T-helper 17 cell (primary cell): ENCODE measurements at regions not wholly inside any gene's neighbourhood (a gene's known extent, or its start where the extent isn't known, plus 50 kb on each side); places are given as distances from the start of the nearest gene placed in this dataset.

ENCODE experiments used
- ATAC-seq: fragments of 150-1000 bp; cut with Tn5 transposase; 2 replicates; pipeline ENCODE4 v1.10.0; 2021; ENCODE audit warnings: mild to moderate bottlenecking, moderate library complexity
- DNase-seq, 3 donors: peaks; one replicate each; pipeline versions ENCODE4 v3.0.0 to v3.0.0-alpha.2; 2020 to 2021
- H3K9me3 ChIP-seq: one replicate; pipeline ENCODE4 v1.7.0; 2013; ENCODE audit warnings: low read length, mild to moderate bottlenecking; ENCODE audit not compliant: control insufficient read depth, poor library complexity, severe bottlenecking
- H3K27ac Mint-ChIP-seq: one replicate; pipeline ENCODE4 v1.8.0; 2022; ENCODE audit warnings: mild to moderate bottlenecking, moderate library complexity, mixed read lengths
- H3K27me3 Mint-ChIP-seq: one replicate; pipeline ENCODE4 v1.8.0; 2022; ENCODE audit warnings: mixed read lengths
- H3K36me3 Mint-ChIP-seq: one replicate; pipeline ENCODE4 v1.8.0; 2022; ENCODE audit warnings: low read depth, mixed read lengths
- H3K4me1 Mint-ChIP-seq: one replicate; pipeline ENCODE4 v1.8.0; 2022; ENCODE audit warnings: mild to moderate bottlenecking, mixed read lengths
- H3K4me3 Mint-ChIP-seq: one replicate; pipeline ENCODE4 v1.8.0; 2022; ENCODE audit warnings: mild to moderate bottlenecking, moderate library complexity, mixed read lengths

DNA sequence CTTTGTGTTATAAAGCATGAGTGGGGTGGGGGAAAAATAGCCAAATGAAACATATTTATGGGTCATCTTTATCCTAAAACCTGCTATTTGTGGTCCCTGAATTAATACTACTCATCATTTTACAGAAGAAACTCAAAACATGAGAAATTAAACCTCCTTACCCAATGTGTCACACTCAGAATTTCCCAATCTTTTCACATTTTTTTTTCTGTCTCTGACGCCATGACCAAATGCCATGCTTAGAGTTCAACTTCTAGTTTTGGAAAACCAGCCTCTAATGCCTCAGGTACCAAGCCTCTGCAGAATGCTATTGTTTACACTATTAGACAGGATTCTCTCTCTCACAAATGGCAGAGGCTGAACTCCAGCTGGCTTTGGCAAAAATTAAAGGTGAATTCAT is 505.5 kb upstream of the WWC1 start:
- ATAC-seq, result no peak
- no peak overlapping the region for H3K27ac Mint-ChIP-seq

DNA sequence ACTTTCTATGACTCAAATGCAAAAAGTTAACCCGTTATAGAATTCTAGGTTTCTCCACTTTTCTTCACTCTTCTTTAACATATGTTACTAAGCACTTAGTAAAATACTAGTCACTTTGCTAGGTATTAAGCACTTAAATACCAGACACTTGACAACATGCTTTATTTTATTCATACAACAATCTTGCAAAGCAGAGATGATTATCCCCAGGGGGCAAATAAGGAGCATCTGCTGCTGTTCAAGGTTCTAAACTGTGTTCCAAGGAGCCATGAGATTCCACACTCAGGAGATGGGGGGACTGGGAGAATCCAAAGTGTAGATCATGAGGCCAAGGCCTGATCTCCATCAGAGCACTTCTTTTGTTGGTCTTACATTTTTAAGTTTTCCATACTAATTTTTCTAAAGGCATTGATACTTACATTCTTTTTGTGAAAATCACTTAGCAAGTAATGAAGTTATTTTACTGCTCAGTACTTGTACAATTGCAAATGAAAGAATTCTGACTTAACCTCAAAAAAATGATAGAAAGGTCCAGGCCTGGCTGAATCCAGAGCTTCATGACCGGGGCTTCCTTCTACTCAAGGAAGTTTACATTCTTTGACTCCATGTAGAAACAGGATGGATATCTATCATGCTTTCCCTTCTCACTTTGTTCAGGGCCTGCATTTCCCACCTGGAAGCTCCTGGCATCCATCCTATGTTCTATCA is 504.4 kb upstream of the WWC1 start:
- no peak overlapping the region for H3K4me3 Mint-ChIP-seq
- DNase-seq, result no peak

More for the DNA sequence above, 505.5 kb upstream of the WWC1 start:
- no peak overlapping the region for H3K4me3 Mint-ChIP-seq
- DNase-seq, result no peak
- H3K27me3 Mint-ChIP-seq, result peaks cover 10% of the 10 kb centered on the region
- H3K4me1 Mint-ChIP-seq, result no peaks in the 10 kb centered on the region
- no peaks in the 10 kb centered on the region for H3K9me3 ChIP-seq
- H3K36me3 Mint-ChIP-seq, result no peaks in the 10 kb centered on the region

GRCh38 chr5:167790045-167790444 is 501.4 kb upstream of the WWC1 start:
- H3K27ac Mint-ChIP-seq, result no peak overlapping the region
- H3K27me3 Mint-ChIP-seq, result no peaks in the 10 kb centered on the region
- no peak for DNase-seq
- no peaks in the 10 kb centered on the region for H3K9me3 ChIP-seq
- H3K36me3 Mint-ChIP-seq, result no peaks in the 10 kb centered on the region
- no peaks in the 10 kb centered on the region for H3K4me1 Mint-ChIP-seq
- no peak overlapping the region for H3K4me3 Mint-ChIP-seq
- no peak for ATAC-seq

More for the DNA sequence above, 504.4 kb upstream of the WWC1 start:
- no peaks in the 10 kb centered on the region for H3K4me1 Mint-ChIP-seq
- H3K27ac Mint-ChIP-seq, result no peak overlapping the region
- H3K9me3 ChIP-seq, result no peaks in the 10 kb centered on the region
- peaks cover 10% of the 10 kb centered on the region for H3K27me3 Mint-ChIP-seq
- no peak for ATAC-seq
- H3K36me3 Mint-ChIP-seq, result no peaks in the 10 kb centered on the region

GRCh38 chr5:167790462-167791260 is 500.8 kb upstream of the WWC1 start:
- ATAC-seq, result no peak
- Mint-ChIP-seq H3K27me3 (no peaks in the 10 kb centered on the region), H3K36me3 (no peaks in the 10 kb centered on the region), H3K4me3 (no peak overlapping the region), H3K4me1 (no peaks in the 10 kb centered on the region), H3K27ac (no peak overlapping the region)
- H3K9me3 ChIP-seq, result no peaks in the 10 kb centered on the region
- no peak for DNase-seq

GRCh38 chr5:167792514-167792913 is 498.9 kb upstream of the WWC1 start:
- Mint-ChIP-seq H3K36me3 (no peaks in the 10 kb centered on the region), H3K27me3 (no peaks in the 10 kb centered on the region), H3K4me3 (no peak overlapping the region), H3K4me1 (no peaks in the 10 kb centered on the region), H3K27ac (no peak overlapping the region)
- H3K9me3 ChIP-seq, result no peaks in the 10 kb centered on the region
- DNase-seq (no peak), ATAC-seq (no peak)

- no peaks in the 10 kb centered on the region for H3K4me1 Mint-ChIP-seq
Measured at GRCh38 chr5:167793700-167794099, 497.7 kb upstream of the WWC1 start.

GRCh38 chr5:167794121-167794520 is 497.3 kb upstream of the WWC1 start:
- no peak overlapping the region for H3K4me3 Mint-ChIP-seq
- no peak overlapping the region for H3K27ac Mint-ChIP-seq
- no peaks in the 10 kb centered on the region for H3K36me3 Mint-ChIP-seq
- H3K9me3 ChIP-seq, result no peaks in the 10 kb centered on the region
- ATAC-seq, result no peak
- DNase-seq, result no peak
- no peaks in the 10 kb centered on the region for H3K27me3 Mint-ChIP-seq
- H3K4me1 Mint-ChIP-seq, result no peaks in the 10 kb centered on the region

More at GRCh38 chr5:167793700-167794099, 497.7 kb upstream of the WWC1 start:
- H3K27me3 Mint-ChIP-seq, result no peaks in the 10 kb centered on the region
- DNase-seq (no peak), ATAC-seq (no peak)
- H3K36me3 Mint-ChIP-seq, result no peaks in the 10 kb centered on the region
- H3K9me3 ChIP-seq, result no peaks in the 10 kb centered on the region
- no peak overlapping the region for H3K27ac Mint-ChIP-seq
- no peak overlapping the region for H3K4me3 Mint-ChIP-seq

DNA sequence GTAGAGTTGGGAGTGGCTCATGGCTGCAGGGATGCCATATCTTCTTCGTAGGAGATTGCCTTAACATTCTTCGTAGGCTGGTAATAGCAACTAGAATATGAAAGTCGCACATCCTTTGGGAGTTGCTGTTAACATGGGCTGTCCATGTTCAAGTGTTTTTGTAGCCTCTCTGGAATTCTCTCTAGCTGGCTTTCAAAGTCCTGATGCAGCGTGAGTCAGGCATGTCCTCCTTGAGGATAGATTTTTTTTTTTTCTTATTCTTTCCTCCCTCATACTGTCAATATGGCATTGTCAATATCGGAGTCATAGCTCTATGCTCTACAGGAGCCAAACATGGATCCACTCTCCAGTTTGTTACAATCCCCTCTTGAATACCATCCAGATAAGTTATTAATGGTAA is 494.8 kb upstream of the WWC1 start:
- Mint-ChIP-seq H3K27ac (no peak overlapping the region), H3K4me1 (no peaks in the 10 kb centered on the region), H3K27me3 (no peaks in the 10 kb centered on the region), H3K36me3 (no peaks in the 10 kb centered on the region), H3K4me3 (no peak overlapping the region)
- DNase-seq (no peak), ATAC-seq (no peak)
- no peaks in the 10 kb centered on the region for H3K9me3 ChIP-seq

- H3K4me3 Mint-ChIP-seq, result no peak overlapping the region
- no peak overlapping the region for H3K27ac Mint-ChIP-seq
- no peak for DNase-seq
- H3K4me1 Mint-ChIP-seq, result no peaks in the 10 kb centered on the region
- no peaks in the 10 kb centered on the region for H3K27me3 Mint-ChIP-seq
- no peaks in the 10 kb centered on the region for H3K9me3 ChIP-seq
- no peaks in the 10 kb centered on the region for H3K36me3 Mint-ChIP-seq
- ATAC-seq, result no peak
Measured at GRCh38 chr5:167797933-167798332, 493.5 kb upstream of the WWC1 start.

DNA sequence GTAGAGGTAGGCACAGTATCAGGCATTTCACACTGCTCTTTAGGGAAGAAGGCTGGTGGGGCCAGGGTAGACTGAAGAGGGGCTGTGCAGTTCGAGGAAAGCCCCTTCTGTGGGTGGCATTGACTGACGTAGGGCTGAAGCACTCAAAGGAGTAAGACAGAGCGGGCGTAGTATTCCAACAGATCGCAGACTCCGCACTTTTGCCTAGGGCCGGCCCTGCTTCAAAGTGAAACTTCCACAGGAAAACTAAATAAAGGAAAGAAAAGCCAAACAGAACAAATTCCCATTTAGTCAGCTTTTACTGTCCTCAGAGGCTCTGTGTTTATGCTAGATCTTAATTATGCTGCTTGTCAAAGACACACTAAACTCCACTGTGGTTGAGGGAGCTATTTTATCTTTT is 493.0 kb upstream of the WWC1 start:
- no peaks in the 10 kb centered on the region for H3K9me3 ChIP-seq
- Mint-ChIP-seq H3K4me1 (no peaks in the 10 kb centered on the region), H3K4me3 (no peak overlapping the region), H3K27me3 (no peaks in the 10 kb centered on the region), H3K27ac (no peak overlapping the region), H3K36me3 (no peaks in the 10 kb centered on the region)
- no peak for DNase-seq
- no peak for ATAC-seq

DNA sequence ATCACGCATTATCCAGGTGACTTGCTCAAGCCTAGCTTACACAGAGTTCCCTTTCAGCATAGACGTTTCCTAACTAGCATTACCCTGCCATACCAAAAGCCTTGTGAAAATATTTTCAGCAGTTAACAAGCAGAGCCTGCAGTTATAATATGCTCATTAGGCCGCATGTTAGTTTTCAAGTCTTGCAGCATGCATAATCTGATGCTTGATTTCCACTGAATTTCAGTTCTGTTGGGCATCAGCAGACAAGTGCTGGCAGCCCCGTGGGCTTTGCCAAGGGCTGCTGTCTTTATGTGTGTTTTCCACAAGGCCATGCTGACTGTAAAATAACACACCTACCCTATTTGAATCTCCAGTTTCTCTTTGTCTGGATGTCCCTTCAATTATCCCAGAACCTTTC is 491.0 kb upstream of the WWC1 start:
- no peaks in the 10 kb centered on the region for H3K4me1 Mint-ChIP-seq

DNA sequence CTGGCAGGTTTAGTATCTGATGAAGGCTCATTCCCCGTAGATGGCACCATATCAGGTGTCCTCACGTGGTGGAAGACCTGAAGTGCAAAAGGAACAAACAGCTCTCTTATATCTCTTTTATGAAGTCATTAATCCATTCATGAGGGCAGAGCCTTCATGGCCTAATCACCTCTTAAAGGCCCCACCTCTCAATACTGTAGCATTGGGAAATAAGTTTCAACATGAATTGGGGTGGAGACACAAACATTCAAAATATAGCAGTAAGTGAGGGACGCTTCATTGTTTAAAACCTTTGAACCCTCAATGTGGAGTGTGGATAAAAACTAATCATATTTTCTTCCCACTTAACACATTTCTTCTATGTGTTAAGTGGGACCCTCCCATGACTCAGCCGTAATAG is 489.4 kb upstream of the WWC1 start:
- H3K4me1 Mint-ChIP-seq, result no peaks in the 10 kb centered on the region
- no peak overlapping the region for H3K4me3 Mint-ChIP-seq
- H3K27ac Mint-ChIP-seq, result no peak overlapping the region
- no peaks in the 10 kb centered on the region for H3K9me3 ChIP-seq
- no peak for DNase-seq
- no peaks in the 10 kb centered on the region for H3K36me3 Mint-ChIP-seq
- no peaks in the 10 kb centered on the region for H3K27me3 Mint-ChIP-seq
- ATAC-seq, result no peak

More for the DNA sequence above, 491.0 kb upstream of the WWC1 start:
- Mint-ChIP-seq H3K27ac (no peak overlapping the region), H3K36me3 (no peaks in the 10 kb centered on the region), H3K4me3 (no peak overlapping the region), H3K27me3 (no peaks in the 10 kb centered on the region)
- ATAC-seq (no peak), DNase-seq (no peak)
- no peaks in the 10 kb centered on the region for H3K9me3 ChIP-seq

GRCh38 chr5:167802755-167803431 is 488.6 kb upstream of the WWC1 start:
- no peaks in the 10 kb centered on the region for H3K27me3 Mint-ChIP-seq
- DNase-seq, result no peak
- no peak for ATAC-seq
- H3K4me3 Mint-ChIP-seq, result no peak overlapping the region
- H3K9me3 ChIP-seq, result no peaks in the 10 kb centered on the region
- no peaks in the 10 kb centered on the region for H3K36me3 Mint-ChIP-seq
- no peak overlapping the region for H3K27ac Mint-ChIP-seq
- H3K4me1 Mint-ChIP-seq, result no peaks in the 10 kb centered on the region
